WTC11 (cell line): ENCODE measurements at regions not wholly inside any gene's neighbourhood (a gene's known extent, or its start where the extent isn't known, plus 50 kb on each side); places are given as distances from the start of the nearest gene placed in this dataset.

Experiments
- CTCF ChIP-seq: fragments of 200-600 bp; IDR thresholded peaks from 2 replicates; pipeline ENCODE4 v1.8.0; 2022; ENCODE audit warnings: antibody characterized with exemption
- ELF4 ChIP-seq: sonication (generic); formaldehyde crosslinking; IDR thresholded peaks from 2 replicates; pipeline ENCODE4 v1.8.1; 2022; ENCODE audit warnings: low read depth, mild to moderate bottlenecking, moderate library complexity, missing genetic modification reagents

GRCh38 chr18:75869162-75869561, 441.7 kb upstream of the SMIM21 start:
- TF ChIP-seq CTCF (no peak), ELF4 (CRISPR knock-in tag) (no peak)
